SJCRH30 (cell line): ENCODE measurements at regions not wholly inside any gene's neighbourhood (a gene's known extent, or its start where the extent isn't known, plus 50 kb on each side); places are given as distances from the start of the nearest gene placed in this dataset.

ENCODE experiments used
- DNase-seq, 2 experiments: peaks; one replicate each; pipeline ENCODE4 v3.0.0-alpha.2; 2015 to 2020
- H3K27ac ChIP-seq: fragments of 250-450 bp; sonication (Bioruptor Pico); 2 replicates; pipeline ENCODE4 v1.5.1; 2020; ENCODE audit warnings: mild to moderate bottlenecking, moderate library complexity
- H3K27me3 ChIP-seq: fragments of 250-450 bp; sonication (Bioruptor Pico); 2 replicates; pipeline ENCODE4 v1.5.1; 2020; ENCODE audit warnings: mild to moderate bottlenecking, moderate library complexity
- H3K36me3 ChIP-seq: fragments of 250-450 bp; sonication (Bioruptor Pico); 2 replicates; pipeline ENCODE4 v1.5.1; 2020; ENCODE audit warnings: mild to moderate bottlenecking, moderate library complexity
- H3K4me1 ChIP-seq: fragments of 250-450 bp; sonication (Bioruptor Pico); 2 replicates; pipeline ENCODE4 v1.5.1; 2020; ENCODE audit warnings: mild to moderate bottlenecking, moderate library complexity
- H3K4me3 ChIP-seq: fragments of 250-450 bp; sonication (Bioruptor Pico); 2 replicates; pipeline ENCODE4 v1.5.1; 2020; ENCODE audit warnings: mild to moderate bottlenecking, moderate library complexity
- H3K9me3 ChIP-seq: fragments of 250-450 bp; sonication (Bioruptor Pico); replicated peaks from 2 replicates; pipeline ENCODE4 v1.5.1; 2020; ENCODE audit warnings: mild to moderate bottlenecking, moderate library complexity

DNA sequence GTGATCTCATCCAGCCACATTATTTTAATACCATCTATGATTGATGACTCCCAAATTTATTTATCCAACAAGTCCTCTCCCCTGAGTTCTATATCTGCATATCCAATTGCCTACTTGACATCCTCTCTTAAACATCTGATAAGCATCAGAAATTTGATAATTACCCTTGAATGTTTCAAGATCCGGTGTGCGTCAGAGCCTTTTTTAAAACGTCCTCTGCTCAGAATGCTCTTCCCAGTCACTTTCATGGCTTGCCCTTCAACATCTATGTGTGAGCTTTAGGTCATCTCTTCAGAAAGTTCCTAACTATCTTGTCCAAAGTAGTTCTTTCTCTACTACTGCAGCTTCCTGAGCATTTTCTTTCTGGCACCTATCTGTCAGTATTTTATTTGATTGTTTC is 364.3 kb downstream of the PLPP3 start:
- no peak overlapping the region for H3K4me3 ChIP-seq
- DNase-seq, result no peak
- H3K36me3 ChIP-seq, result no peaks in the 10 kb centered on the region
- no peaks in the 10 kb centered on the region for H3K4me1 ChIP-seq
- no peaks in the 10 kb centered on the region for H3K9me3 ChIP-seq
- H3K27ac ChIP-seq, result no peak overlapping the region
- H3K27me3 ChIP-seq, result no peaks in the 10 kb centered on the region

DNA sequence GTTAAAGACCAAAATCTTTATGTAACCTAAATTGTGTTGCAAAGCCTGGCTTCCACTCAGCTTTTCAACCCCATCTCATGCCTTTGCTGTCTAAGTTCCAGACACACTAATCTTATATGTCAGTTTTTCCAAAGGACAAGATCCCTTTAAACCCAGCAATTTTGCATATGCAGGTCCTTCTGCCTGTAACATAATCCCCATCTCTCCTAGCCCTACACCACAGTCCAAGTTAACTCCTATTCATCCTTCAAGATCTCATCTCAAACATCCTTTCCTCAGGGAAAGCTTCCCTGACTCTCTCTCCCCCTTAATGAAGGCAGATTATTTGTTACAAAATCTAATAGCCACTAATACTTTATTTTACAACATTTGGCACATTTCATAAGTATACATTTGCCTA is 366.3 kb downstream of the PLPP3 start:
- no peak for DNase-seq

DNA sequence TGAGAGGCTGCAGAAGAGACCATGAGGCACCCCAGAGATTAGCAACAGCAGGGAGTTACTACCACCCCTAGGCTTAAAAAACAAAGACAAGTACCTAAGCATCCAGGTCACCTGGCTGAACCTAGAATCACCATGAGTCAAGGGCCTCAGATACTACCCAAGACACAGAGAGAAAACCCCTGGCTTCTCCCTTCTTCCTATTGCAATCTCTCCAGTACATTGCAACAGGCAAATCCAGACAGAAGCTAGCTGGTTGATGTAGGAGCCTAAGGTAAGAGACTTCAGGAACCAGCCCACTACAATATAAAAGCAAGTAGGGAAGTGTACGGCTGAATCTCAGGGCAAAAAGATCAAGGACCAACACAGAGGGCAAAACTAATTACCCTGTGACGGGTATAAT is 367.2 kb downstream of the PLPP3 start:
- Histone ChIP-seq H3K27ac (no peak overlapping the region), H3K4me3 (no peak overlapping the region), H3K9me3 (no peaks in the 10 kb centered on the region), H3K27me3 (no peaks in the 10 kb centered on the region), H3K4me1 (no peaks in the 10 kb centered on the region), H3K36me3 (no peaks in the 10 kb centered on the region)
- no peak for DNase-seq

More for the DNA sequence above, 366.3 kb downstream of the PLPP3 start:
- Histone ChIP-seq H3K4me3 (no peak overlapping the region), H3K27me3 (no peaks in the 10 kb centered on the region), H3K27ac (no peak overlapping the region), H3K36me3 (no peaks in the 10 kb centered on the region), H3K9me3 (no peaks in the 10 kb centered on the region), H3K4me1 (no peaks in the 10 kb centered on the region)

DNA sequence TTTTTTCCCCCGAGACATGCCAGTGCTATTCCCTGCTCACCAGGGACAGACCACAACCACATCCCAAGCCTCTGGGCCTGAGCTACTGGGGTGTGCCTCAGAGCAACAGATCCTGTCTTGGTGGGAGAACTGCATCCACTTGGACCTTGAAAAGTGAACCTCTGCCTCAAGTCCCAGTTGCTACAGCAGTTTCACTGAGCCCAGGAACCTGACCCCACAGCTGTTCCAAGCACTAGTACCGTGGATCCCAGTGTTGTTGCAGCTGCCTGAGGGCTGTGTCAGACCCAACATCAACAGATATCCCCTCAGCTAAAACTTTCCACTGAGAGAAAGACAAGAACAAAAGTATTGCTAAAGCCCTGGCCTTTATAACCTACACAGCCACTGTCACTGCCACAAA is 373.0 kb downstream of the PLPP3 start:
- no peaks in the 10 kb centered on the region for H3K9me3 ChIP-seq
- no peak overlapping the region for H3K27ac ChIP-seq
- no peak overlapping the region for H3K4me3 ChIP-seq
- no peaks in the 10 kb centered on the region; the same call in 1 of the 2 replicates for H3K4me1 ChIP-seq
- no peaks in the 10 kb centered on the region for H3K27me3 ChIP-seq
- DNase-seq, result peak; percentile 33 to 53
- H3K36me3 ChIP-seq, result no peaks in the 10 kb centered on the region

DNA sequence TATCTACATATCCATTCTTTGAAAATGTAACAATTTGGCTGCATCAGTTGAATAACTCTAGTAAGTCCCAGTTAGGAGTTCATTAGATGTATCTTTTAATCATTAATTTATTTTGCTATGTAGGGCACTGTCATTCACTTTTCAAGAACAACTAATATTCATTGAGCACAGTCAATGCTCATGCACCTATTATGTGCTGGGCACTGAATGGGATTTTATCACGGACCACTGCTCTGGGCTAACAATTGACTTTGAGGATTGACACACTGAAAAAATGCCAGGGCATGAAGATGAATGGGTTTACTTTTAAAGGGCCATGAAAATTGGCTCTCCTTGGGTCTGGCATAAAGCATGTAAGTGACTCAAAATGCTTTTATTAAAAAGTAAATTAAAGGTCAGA is 375.2 kb downstream of the PLPP3 start:
- Histone ChIP-seq H3K27me3 (no peaks in the 10 kb centered on the region), H3K36me3 (no peaks in the 10 kb centered on the region), H3K27ac (no peak overlapping the region)

DNA sequence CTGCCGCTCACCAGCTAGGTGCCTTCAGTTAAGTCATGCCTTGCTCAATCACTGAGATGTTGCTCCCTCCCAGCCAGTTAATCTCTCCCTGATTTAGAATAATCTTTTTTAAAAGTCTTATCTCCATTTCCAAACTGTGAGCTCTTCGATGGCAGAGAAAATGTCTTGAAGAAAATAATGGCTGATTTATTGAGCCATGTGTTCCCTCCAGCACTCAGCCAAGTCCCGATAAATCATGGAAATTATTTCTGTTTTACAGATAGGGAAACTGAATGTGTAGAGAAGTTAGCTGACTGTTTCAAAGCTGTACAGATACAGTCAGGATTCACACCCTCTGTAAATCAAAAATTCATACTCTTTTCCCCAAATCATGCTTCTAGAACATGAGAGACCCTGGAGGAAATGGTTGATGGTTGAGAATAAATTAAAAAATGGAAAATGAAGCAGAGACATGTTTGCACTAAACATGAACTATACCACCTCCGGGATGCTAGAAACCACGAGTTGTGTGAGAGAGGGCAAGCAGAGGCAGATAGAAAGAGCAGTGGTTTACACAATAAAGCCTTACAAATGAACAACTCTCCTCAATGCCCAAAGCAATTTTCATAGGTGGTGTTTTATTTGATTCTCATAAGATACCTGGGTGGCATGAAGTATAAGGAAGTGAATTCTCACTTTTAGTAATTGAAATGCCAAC is 376.4 kb downstream of the PLPP3 start:
- Histone ChIP-seq H3K27ac (no peak overlapping the region), H3K36me3 (no peaks in the 10 kb centered on the region), H3K4me3 (no peak overlapping the region), H3K4me1 (peaks cover 3% of the 10 kb centered on the region; the same call in 1 of the 2 replicates), H3K27me3 (no peaks in the 10 kb centered on the region), H3K9me3 (no peaks in the 10 kb centered on the region)
- DNase-seq, result no peak

More for the DNA sequence above, 375.2 kb downstream of the PLPP3 start:
- Histone ChIP-seq H3K4me1 (peaks cover 3% of the 10 kb centered on the region; the same call in 1 of the 2 replicates), H3K4me3 (no peak overlapping the region), H3K9me3 (no peaks in the 10 kb centered on the region)
- DNase-seq, result no peak

DNA sequence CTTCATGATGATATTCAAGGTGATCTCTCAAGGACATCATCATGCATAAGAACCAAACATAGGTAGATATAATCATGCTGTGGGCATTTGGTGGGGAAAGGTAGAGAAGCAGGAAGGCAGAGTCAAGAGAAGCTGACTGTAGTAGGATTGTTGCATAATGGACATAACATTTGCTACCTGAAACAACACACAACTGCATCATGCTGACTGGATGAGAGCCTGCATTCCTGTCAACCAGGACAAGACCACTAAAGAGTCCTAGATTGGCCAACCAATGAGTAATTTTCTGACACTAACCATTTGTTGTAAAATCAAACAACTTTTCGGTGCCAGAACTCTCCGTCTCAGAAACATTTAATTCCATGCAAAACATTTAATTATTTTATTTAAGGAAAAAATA is 377.2 kb downstream of the PLPP3 start:
- no peak overlapping the region for H3K27ac ChIP-seq
- H3K9me3 ChIP-seq, result no peaks in the 10 kb centered on the region
- no peaks in the 10 kb centered on the region for H3K27me3 ChIP-seq
- no peak for DNase-seq
- H3K4me3 ChIP-seq, result no peak overlapping the region
- peaks cover 3% of the 10 kb centered on the region; the same call in 1 of the 2 replicates for H3K4me1 ChIP-seq
- no peaks in the 10 kb centered on the region for H3K36me3 ChIP-seq

DNA sequence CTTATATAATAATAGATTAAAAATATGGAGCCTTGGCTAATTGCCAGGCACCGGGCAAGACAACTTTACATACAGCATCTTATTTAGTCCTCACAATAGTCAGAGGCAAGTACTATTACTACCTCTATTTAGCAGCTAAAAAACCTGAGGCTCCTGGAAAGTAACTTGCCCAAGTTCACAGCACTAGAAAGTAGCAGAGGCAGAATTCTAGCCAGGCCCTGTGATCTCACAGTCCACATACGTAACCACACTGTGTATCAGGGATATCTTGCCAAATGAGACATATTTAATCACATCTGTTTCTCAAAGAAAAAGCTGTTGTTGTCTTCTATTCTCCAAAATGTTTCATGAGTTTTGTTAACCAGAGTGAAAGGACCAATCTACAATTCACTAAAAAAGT is 378.5 kb downstream of the PLPP3 start:
- no peak for DNase-seq
- Histone ChIP-seq H3K4me1 (0 out of 2 replicates have a peak, but pooled peaks cover 3% of the 10 kb centered on the region), H3K36me3 (no peaks in the 10 kb centered on the region), H3K27ac (no peak overlapping the region), H3K4me3 (no peak overlapping the region), H3K9me3 (no peaks in the 10 kb centered on the region), H3K27me3 (no peaks in the 10 kb centered on the region)

DNA sequence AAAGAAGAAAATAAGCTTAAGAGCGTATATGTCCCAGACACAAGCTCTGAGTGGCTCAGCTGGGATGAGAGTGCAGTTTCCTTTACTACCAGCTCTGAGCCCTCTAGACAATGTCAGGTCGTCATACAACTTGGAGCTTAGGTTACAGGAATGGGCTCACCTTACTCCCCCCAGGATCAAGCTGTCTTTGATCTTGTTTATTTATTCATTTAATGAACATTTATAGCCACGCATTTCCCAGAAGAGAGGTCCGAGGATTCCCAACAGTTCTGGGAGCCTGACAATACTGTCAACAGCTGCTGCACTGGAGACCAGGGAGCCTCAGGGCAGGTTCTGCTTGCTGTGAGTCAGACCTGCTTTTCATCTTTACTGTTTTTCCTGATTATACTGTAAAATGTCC is 378.9 kb downstream of the PLPP3 start:
- H3K9me3 ChIP-seq, result no peaks in the 10 kb centered on the region
- H3K4me1 ChIP-seq, result 0 out of 2 replicates have a peak, but pooled peaks cover 3% of the 10 kb centered on the region
- H3K4me3 ChIP-seq, result no peak overlapping the region
- DNase-seq, result peak; percentile 20 to 54
- H3K27me3 ChIP-seq, result no peaks in the 10 kb centered on the region
- H3K27ac ChIP-seq, result no peak overlapping the region
- no peaks in the 10 kb centered on the region for H3K36me3 ChIP-seq

DNA sequence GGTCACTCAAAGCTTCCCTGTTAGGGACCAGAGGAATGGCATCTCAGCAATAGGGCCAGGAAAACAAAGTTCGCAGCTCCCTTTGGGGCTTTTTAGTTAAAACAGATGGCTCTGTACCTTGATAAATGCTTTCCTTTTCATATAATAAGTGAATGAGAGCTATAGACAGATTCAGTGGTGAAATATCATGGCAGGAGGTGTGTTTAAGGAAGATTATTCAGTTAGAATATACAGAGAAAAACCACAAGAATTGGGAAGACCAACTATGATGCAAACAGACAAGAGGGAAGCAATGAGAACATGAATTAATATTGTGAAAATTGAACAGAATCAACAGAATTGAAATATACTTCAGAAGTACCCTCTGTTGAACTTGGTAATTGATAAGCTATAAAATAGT is 379.4 kb downstream of the PLPP3 start:
- Histone ChIP-seq H3K4me1 (0 out of 2 replicates have a peak, but pooled peaks cover 3% of the 10 kb centered on the region), H3K36me3 (no peaks in the 10 kb centered on the region), H3K9me3 (no peaks in the 10 kb centered on the region), H3K4me3 (no peak overlapping the region), H3K27ac (no peak overlapping the region), H3K27me3 (no peaks in the 10 kb centered on the region)
- DNase-seq, result no peak

DNA sequence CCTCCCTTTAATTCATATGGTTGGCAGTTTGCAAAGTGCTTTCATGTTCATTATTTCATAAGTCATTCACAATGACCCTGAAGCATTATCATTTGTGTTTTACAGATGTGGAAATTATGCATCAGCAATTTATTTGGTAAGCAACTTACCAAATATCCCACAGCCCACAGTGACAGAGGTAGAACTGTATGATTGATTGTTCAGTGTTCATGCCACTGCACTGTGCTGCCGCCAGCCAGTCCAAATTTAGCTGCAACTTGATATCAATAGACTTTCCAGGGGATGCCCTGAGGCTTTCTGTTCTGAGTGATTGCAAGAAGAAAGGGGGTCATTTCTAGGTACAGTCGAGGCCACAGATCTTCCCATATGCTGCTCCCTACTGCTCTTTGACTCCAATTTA is 380.3 kb downstream of the PLPP3 start:
- Histone ChIP-seq H3K27ac (no peak overlapping the region), H3K27me3 (no peaks in the 10 kb centered on the region), H3K4me3 (no peak overlapping the region), H3K9me3 (no peaks in the 10 kb centered on the region), H3K4me1 (0 out of 2 replicates have a peak, but pooled peaks cover 3% of the 10 kb centered on the region), H3K36me3 (no peaks in the 10 kb centered on the region)
- DNase-seq, result peak in 1 of 2 experiments; percentile 9

DNA sequence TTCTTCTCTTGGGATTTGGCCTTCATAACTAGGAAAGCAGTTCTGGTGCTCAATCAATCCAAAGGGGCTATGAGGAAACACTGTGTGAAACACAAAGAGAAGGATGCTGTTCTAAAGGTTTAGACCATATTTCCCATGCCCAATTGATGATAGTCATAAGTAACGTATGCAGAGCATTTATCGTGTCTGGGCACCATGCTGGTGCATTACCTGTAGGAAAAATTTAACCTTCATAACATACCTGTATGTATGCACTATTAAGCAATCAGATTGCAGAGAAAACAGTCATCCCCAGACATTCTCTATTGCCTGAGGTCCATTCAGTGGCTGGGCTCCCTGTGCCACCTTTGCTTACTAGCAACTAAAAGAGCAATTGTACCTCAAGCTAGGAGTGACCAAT is 381.4 kb downstream of the PLPP3 start:
- Histone ChIP-seq H3K36me3 (no peaks in the 10 kb centered on the region), H3K4me1 (0 out of 2 replicates have a peak, but pooled peaks cover 3% of the 10 kb centered on the region), H3K4me3 (no peak overlapping the region), H3K9me3 (no peaks in the 10 kb centered on the region), H3K27me3 (no peaks in the 10 kb centered on the region), H3K27ac (no peak overlapping the region)
- DNase-seq, result no peak

DNA sequence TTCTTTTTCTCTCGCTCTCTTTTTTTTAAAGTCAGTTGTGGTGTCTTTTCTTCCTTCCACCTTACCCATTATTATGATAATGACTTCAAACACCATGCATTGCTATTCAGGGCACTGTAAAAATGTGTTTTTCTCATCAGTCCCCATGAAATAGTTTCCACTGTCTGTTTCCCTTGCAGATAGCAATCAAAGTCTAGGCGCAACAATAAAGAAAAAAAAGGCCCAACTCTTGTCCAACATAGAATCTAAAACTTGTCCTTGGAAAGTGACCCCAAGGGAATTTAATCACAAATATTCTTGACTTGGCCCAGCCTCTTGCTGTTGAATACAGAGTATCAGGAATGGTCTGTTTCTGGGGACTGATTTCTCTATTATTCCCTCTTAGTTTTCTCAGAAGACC is 382.5 kb downstream of the PLPP3 start:
- Histone ChIP-seq H3K4me1 (0 out of 2 replicates have a peak, but pooled peaks cover 3% of the 10 kb centered on the region), H3K27ac (no peak overlapping the region), H3K27me3 (no peaks in the 10 kb centered on the region), H3K36me3 (no peaks in the 10 kb centered on the region), H3K4me3 (no peak overlapping the region), H3K9me3 (no peaks in the 10 kb centered on the region)
- DNase-seq, result no peak

DNA sequence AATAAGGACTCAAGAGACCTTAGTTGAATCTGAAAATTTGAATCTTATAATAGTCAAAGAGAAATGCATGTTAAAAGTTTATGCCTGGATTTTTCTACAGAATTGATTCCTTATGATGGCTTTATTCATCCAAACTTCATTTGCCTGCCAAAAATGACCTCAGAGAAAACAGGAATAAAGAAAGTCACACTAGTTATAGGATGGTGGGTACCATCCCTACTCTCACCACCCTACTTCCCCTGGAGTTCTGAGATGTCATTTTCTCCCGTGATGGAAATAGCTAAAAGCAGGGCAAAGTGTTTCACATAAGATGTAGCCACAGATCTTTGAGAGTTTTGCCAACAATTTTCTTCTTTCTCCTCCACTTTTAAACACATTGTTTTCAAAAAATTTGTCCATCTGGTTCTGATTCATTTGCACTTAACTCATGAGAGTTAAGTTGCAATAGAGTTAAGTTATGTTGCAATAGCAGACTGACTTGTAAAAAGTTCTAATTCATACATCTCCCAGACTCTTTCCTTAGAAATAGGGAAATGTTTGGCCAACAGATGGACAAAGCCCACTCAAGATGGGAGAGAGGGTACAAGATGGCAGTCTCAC is 384.6 kb downstream of the PLPP3 start:
- no peaks in the 10 kb centered on the region for H3K9me3 ChIP-seq
- no peak overlapping the region for H3K4me3 ChIP-seq
- no peaks in the 10 kb centered on the region for H3K4me1 ChIP-seq
- H3K27me3 ChIP-seq, result no peaks in the 10 kb centered on the region
- DNase-seq, result no peak
- no peaks in the 10 kb centered on the region for H3K36me3 ChIP-seq
- H3K27ac ChIP-seq, result no peak overlapping the region

DNA sequence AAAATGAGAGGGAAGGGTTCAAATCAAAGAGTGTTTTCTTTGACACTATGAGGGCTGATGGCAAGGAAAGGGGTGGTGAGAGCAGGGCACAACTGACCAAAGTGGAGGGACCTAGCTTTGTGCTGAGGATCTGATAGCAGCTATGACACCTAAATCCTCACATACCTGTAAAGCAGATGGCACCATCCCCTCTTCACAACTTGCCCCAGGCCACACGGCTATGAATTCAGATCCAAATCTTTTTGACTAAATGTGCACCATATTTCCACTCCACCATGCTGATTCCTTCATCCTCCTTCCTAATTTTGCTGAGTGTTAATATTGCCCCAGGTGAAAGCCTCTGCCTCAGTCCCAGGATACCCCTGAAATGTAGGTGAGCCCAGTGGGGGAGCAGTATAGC is 385.7 kb downstream of the PLPP3 start:
- Histone ChIP-seq H3K4me1 (no peaks in the 10 kb centered on the region), H3K4me3 (no peak overlapping the region), H3K36me3 (no peaks in the 10 kb centered on the region), H3K27me3 (no peaks in the 10 kb centered on the region), H3K9me3 (no peaks in the 10 kb centered on the region), H3K27ac (no peak overlapping the region)
- no peak for DNase-seq

DNA sequence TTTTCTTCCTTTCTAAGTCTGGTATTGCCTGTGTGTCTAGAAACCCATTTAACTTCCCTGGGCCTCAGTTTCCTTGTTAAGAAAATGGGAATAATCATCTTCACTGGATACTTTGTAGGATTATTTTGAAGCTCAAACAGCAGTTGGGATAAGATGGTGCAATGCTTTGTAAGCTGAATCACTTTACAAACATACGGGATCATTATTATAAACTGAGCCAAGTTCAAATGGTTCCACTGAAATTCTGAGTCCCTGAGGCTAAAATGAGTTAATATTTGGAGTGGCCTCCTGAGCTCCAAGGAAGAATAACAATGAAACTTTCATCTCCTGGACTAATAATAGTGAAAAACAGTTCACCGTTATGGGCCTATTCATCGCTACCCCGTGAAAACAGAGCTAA is 388.0 kb downstream of the PLPP3 start:
- no peak for DNase-seq
- Histone ChIP-seq H3K4me3 (no peak overlapping the region), H3K27ac (no peak overlapping the region)

More for the DNA sequence above, 388.0 kb downstream of the PLPP3 start:
- H3K36me3 ChIP-seq, result no peaks in the 10 kb centered on the region
- H3K27me3 ChIP-seq, result no peaks in the 10 kb centered on the region
- no peaks in the 10 kb centered on the region for H3K4me1 ChIP-seq
- no peaks in the 10 kb centered on the region for H3K9me3 ChIP-seq
